Activated naive CD4-positive, alpha-beta T cell treated with anti-CD3 and anti-CD28 coated beads for 36 hours (primary cell): ENCODE measurements at regions not wholly inside any gene's neighbourhood (a gene's known extent, or its start where the extent isn't known, plus 50 kb on each side); places are given as distances from the start of the nearest gene placed in this dataset.

ENCODE experiments used
- CTCF ChIA-PET: fragments of 350-600 bp; sonication (Branson Sonifier 250); formaldehyde crosslinking; loops from one replicate; lab custom pipeline; 2021; ENCODE audit warnings: antibody characterized with exemption; lab: Charles Lee
- DNase-seq: peaks from one replicate; pipeline ENCODE4 v3.0.0-alpha.2; 2020
- H3K27ac Mint-ChIP-seq: one replicate; pipeline ENCODE4 v1.8.0; 2021; ENCODE audit warnings: mild to moderate bottlenecking, mixed read lengths
- H3K27me3 Mint-ChIP-seq: one replicate; pipeline ENCODE4 v1.8.0; 2021; ENCODE audit warnings: low read depth, mixed read lengths
- H3K36me3 Mint-ChIP-seq: one replicate; pipeline ENCODE4 v1.8.0; 2021; ENCODE audit warnings: low read depth, mixed read lengths
- H3K4me1 Mint-ChIP-seq: one replicate; pipeline ENCODE4 v1.8.0; 2021; ENCODE audit warnings: low read depth, mixed read lengths
- H3K4me3 Mint-ChIP-seq: one replicate; pipeline ENCODE4 v1.8.0; 2021; ENCODE audit warnings: mild to moderate bottlenecking, moderate library complexity, mixed read lengths
- H3K9me3 Mint-ChIP-seq: one replicate; pipeline ENCODE4 v1.8.0; 2021; ENCODE audit warnings: mixed read lengths
- intact Hi-C: fragments of 100-400 bp; cut with micrococcal nuclease; formaldehyde crosslinking; loops from one replicate; pipeline ENCODE4 v1.15.1; 2023

DNA sequence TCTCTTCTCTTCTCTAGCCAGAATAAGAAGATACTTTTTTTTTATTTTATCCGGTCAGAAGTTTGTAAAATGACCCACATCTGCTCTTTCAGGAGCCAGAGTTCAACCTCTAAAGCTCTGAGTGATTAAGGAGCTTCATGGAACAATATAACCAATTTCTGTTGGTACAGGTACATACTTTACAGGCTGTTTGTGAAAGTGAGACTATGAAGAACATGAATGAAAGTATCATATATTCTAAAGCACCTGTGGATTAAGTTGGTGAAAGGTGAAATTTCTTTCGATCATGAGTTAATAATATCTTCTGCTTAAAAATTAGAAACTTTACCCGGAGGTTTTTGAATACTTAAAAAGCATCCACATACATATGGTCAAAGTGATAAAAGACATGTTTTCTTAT is 65.2 kb downstream of the DMRT2 start:
- Mint-ChIP-seq H3K9me3 (no peaks in the 10 kb centered on the region), H3K4me3 (no peak overlapping the region), H3K27ac (no peak overlapping the region), H3K4me1 (no peaks in the 10 kb centered on the region), H3K36me3 (no peaks in the 10 kb centered on the region), H3K27me3 (peaks cover 2% of the 10 kb centered on the region)
- CTCF ChIA-PET, result no interaction called here
- no peak for DNase-seq
- intact Hi-C loops, result no loop called here

DNA sequence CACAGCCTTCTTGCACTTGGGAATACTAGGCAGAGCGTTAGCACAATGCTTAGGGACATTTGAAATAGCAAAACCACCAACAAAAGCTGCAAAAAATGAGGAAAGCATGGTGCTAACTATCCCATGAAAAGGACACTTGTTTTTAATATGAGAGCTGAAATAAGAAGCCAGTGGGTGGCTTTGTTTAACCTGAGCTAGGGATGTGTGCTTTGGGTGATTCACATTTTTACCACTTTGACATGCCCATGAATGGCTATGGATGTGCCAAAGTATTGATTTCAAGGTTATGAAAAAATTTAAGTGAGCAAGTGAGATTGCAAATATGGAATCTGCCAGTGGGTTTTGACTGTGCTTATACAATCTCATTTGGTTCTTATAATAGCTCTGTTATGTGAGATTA is 67.3 kb downstream of the DMRT2 start:
- CTCF ChIA-PET, result no interaction called here
- no peak for DNase-seq
- Mint-ChIP-seq H3K4me1 (no peaks in the 10 kb centered on the region), H3K9me3 (no peaks in the 10 kb centered on the region), H3K4me3 (no peak overlapping the region), H3K27ac (no peak overlapping the region), H3K36me3 (no peaks in the 10 kb centered on the region), H3K27me3 (peaks cover 2% of the 10 kb centered on the region)
- intact Hi-C loops, result no loop called here

DNA sequence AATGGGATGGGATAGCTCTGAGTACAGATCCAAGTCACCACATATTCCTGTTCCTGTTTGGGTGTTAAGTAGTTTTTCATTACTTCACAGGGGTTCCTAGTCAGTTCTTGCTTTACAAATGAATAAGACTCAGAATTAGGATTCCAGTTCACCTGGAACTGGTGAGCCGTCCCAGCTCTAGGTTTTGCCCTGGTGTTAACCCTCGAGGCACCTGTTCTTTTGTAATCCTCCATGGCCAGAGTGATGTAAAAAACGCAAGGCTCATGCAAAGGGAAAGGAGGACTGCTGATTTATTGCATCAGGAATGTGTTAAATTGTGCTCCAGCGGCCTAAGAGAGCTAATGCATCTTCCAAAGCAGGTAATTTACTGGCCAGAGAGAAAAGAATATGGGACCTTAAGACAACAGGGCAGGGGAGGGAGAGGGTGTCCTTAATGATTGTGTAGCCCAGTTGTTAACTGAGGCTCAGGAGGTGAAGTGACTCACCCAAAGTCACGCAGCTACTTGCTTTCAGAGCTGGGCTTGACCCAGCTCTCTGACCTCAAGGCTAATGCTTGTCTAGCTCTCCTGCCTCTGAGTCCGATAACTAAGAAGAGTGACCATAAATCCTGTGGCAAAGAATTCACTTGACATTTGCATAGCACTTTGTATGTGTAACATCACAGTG is 70.5 kb downstream of the DMRT2 start:
- intact Hi-C loops, result no loop called here
- H3K36me3 Mint-ChIP-seq, result no peaks in the 10 kb centered on the region
- no peaks in the 10 kb centered on the region for H3K9me3 Mint-ChIP-seq
- no peaks in the 10 kb centered on the region for H3K4me1 Mint-ChIP-seq
- H3K27ac Mint-ChIP-seq, result no peak overlapping the region
- CTCF ChIA-PET, result interaction anchor here (1.1 kb wide), 1 partner anchor 111 kb away, joined by 3 read pairs; no protein-coding TSS in a partner anchor
- no peak for DNase-seq
- H3K4me3 Mint-ChIP-seq, result no peak overlapping the region
- H3K27me3 Mint-ChIP-seq, result peaks cover 5% of the 10 kb centered on the region

DNA sequence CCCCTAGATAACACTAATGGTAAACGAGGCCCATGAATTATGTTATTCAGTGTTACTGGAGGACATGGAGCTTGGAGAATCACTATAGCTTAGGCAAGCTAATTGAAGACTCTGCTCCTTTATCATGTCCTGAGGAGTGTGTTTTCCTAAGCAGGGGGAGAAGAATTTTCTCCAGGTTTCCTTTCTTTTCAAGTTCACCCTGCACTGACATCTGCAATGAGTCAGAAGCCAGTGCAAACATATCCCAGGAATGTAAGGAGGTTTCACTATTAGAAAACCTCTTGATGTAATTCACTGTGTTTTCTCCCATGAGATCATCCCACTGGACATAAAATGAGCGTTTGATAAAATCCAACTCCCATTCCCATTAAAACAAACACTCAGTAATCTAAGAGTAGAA is 75.6 kb downstream of the DMRT2 start:
- CTCF ChIA-PET, result interaction anchor here (1.0 kb wide), 1 partner anchor 25 kb away, joined by 3 read pairs; no protein-coding TSS in a partner anchor
- Mint-ChIP-seq H3K36me3 (no peaks in the 10 kb centered on the region), H3K27ac (no peak overlapping the region), H3K4me3 (no peak overlapping the region), H3K9me3 (peaks cover 3% of the 10 kb centered on the region), H3K4me1 (no peaks in the 10 kb centered on the region), H3K27me3 (peaks cover 7% of the 10 kb centered on the region)
- intact Hi-C loops, result no loop called here
- DNase-seq, result no peak

DNA sequence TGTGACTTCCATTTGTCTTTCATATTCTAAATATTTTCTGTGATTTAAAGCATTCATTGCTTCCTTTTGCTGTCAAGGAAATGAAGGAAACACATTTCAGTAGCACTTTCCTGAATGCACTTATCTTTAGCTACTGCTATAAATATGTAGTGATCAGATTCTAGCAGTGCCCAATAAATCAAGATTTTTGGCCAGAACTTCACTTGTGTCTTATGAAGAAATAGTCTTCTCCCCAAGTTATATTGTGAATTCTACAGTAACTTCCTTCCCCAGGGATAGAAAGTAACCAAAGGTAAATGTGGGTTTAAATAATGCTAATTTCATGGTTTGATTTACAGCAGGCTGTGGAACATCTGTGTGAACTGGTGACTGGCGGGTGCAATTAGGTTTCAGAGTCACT is 77.9 kb downstream of the DMRT2 start:
- H3K4me3 Mint-ChIP-seq, result no peak overlapping the region
- CTCF ChIA-PET, result no interaction called here
- no peak for DNase-seq
- H3K9me3 Mint-ChIP-seq, result peaks cover 6% of the 10 kb centered on the region
- intact Hi-C loops, result no loop called here
- H3K27ac Mint-ChIP-seq, result no peak overlapping the region
- no peaks in the 10 kb centered on the region for H3K4me1 Mint-ChIP-seq
- H3K36me3 Mint-ChIP-seq, result no peaks in the 10 kb centered on the region
- peaks cover 7% of the 10 kb centered on the region for H3K27me3 Mint-ChIP-seq

DNA sequence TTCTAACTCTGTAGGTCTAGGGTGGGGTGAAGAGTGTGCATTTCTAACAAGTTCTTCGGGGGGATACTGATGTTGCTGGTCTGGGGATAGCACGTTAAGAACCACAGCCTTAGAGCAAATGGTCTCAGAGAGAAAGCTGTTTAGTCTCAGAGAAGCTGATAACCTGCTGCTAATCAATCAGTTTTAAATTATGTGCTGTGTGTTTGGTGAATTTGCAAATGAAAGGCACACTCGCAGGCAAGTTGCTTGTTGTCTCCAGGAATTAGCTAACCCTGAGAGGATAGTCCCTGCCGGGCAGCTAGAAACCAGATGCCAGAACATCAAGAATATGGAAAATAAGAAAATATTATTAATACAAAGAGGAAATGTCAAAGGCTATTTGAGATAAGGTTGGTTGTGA is 79.2 kb downstream of the DMRT2 start:
- DNase-seq, result no peak
- H3K27me3 Mint-ChIP-seq, result peaks cover 7% of the 10 kb centered on the region
- CTCF ChIA-PET, result interaction anchor here (0.5 kb wide), 1 partner anchor 245 kb away, joined by 3 read pairs; no protein-coding TSS in a partner anchor
- peaks cover 6% of the 10 kb centered on the region for H3K9me3 Mint-ChIP-seq
- no peaks in the 10 kb centered on the region for H3K4me1 Mint-ChIP-seq
- H3K4me3 Mint-ChIP-seq, result no peak overlapping the region
- intact Hi-C loops, result no loop called here
- H3K36me3 Mint-ChIP-seq, result no peaks in the 10 kb centered on the region
- no peak overlapping the region for H3K27ac Mint-ChIP-seq

DNA sequence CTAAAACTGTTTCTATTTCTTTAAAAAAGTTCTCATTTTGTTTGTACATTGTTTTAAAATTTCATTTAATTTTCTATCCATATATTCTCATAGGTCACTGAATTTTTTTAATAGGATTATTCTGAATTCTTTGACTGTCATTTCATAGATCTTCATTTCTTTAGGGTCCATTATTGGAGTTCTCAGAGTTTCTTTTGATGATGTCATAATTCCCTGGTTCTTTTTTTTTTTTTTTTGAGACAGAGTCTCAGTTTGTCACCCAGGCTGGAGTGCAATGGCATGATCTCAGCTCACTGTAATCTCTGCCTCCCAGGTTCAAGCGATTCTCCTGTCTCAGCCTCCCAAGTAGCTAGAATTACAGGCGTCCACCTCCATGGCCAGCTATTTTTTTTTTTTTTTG is 89.9 kb downstream of the DMRT2 start:
- Mint-ChIP-seq H3K36me3 (peaks cover 2% of the 10 kb centered on the region), H3K9me3 (peaks cover 15% of the 10 kb centered on the region), H3K4me3 (no peak overlapping the region), H3K27me3 (peaks cover 3% of the 10 kb centered on the region), H3K4me1 (no peaks in the 10 kb centered on the region), H3K27ac (no peak overlapping the region)
- CTCF ChIA-PET, result no interaction called here
- intact Hi-C loops, result no loop called here
- DNase-seq, result no peak

DNA sequence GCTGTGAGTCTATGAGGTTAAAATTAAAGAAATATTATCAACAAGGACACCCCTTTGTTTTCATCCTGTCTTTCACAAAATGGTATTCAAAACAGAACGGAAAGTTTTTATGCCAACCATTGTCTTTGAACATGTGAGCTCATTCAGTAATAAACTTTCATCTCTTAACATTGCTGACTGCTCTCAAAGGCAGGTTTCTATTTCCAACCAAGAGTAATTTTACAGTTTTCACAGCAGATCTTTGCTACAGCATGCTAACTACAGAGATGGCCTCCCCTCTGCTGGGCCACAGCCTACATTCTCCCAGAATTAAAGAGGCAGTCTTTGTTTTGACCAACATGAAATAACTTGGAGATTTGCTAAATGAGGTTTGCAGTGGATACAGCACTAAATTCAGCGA is 101.5 kb downstream of the DMRT2 start:
- Mint-ChIP-seq H3K27me3 (peaks cover 1% of the 10 kb centered on the region), H3K9me3 (peaks cover 2% of the 10 kb centered on the region), H3K4me1 (no peaks in the 10 kb centered on the region), H3K36me3 (no peaks in the 10 kb centered on the region), H3K4me3 (no peak overlapping the region), H3K27ac (no peak overlapping the region)
- DNase-seq, result no peak
- CTCF ChIA-PET, result no interaction called here
- intact Hi-C loops, result no loop called here

DNA sequence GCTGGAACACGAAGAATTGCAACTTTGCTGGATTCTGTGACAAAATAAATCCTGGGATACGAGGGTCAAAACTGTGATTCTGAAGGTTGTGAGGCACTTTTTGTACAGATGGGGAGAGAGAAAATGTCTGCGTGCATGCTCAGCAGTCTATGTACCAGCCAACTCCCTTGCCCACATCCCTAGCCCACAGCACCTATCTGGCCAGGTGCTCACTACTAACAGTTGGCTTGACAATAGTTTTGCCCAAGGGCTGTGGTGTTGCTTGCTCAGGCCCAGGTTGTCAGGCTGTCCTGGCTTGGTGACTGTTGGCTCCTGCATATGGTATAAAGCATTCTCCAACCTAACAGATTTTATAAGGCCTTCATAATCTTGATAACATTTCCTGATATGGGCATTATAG is 102.0 kb downstream of the DMRT2 start:
- DNase-seq, result no peak
- no peaks in the 10 kb centered on the region for H3K36me3 Mint-ChIP-seq
- CTCF ChIA-PET, result interaction anchor here (0.6 kb wide), 1 partner anchor 105 kb away, joined by 4 read pairs; no protein-coding TSS in a partner anchor
- H3K4me3 Mint-ChIP-seq, result no peak overlapping the region
- no peaks in the 10 kb centered on the region for H3K27me3 Mint-ChIP-seq
- no peak overlapping the region for H3K27ac Mint-ChIP-seq
- no peaks in the 10 kb centered on the region for H3K4me1 Mint-ChIP-seq
- H3K9me3 Mint-ChIP-seq, result no peaks in the 10 kb centered on the region
- intact Hi-C loops, result no loop called here

DNA sequence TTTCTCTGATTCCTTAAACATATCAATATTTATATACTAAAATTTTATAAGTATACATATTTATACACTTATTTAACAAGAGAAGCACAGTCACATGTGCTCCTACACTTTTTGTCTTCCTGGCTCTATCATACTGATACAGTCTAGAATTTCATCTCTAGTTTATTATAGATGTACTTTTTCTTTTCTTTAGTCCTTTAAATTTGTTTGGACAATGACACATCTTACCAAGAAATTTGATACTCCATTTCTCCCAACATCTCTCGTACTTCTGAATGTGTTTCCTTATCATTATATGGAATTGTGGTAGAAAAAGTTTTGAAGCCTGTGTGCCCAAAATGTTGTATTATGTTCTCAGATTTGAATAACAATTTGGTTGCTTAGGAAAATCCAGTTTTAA is 104.6 kb downstream of the DMRT2 start:
- H3K9me3 Mint-ChIP-seq, result no peaks in the 10 kb centered on the region
- H3K4me1 Mint-ChIP-seq, result no peaks in the 10 kb centered on the region
- CTCF ChIA-PET, result no interaction called here
- no peak overlapping the region for H3K27ac Mint-ChIP-seq
- H3K27me3 Mint-ChIP-seq, result peaks cover 2% of the 10 kb centered on the region
- intact Hi-C loops, result no loop called here
- H3K36me3 Mint-ChIP-seq, result no peaks in the 10 kb centered on the region
- H3K4me3 Mint-ChIP-seq, result no peak overlapping the region
- DNase-seq, result no peak

DNA sequence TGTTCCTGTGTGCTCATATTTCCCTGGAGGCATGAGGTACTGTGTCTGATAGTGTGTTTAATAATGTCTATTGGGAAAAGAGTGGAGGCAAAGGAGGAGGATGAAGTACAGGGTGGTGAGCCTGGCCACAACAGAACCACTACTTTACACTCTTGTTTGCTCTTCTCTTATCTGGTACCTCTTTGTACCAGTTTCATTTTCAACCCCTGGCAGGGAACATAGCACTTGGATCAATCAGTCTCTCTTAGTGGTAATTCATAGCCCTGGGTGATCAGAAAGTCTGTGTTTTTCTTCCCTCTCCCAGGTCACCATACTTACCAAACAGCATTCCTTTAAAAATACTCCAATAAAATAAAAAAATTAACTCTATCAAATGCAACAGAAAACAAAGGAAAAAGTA is 105.4 kb downstream of the DMRT2 start:
- CTCF ChIA-PET, result no interaction called here
- no peak for DNase-seq
- intact Hi-C loops, result no loop called here
- no peaks in the 10 kb centered on the region for H3K4me1 Mint-ChIP-seq
- H3K36me3 Mint-ChIP-seq, result no peaks in the 10 kb centered on the region
- no peak overlapping the region for H3K27ac Mint-ChIP-seq
- H3K4me3 Mint-ChIP-seq, result no peak overlapping the region
- peaks cover 2% of the 10 kb centered on the region for H3K27me3 Mint-ChIP-seq
- H3K9me3 Mint-ChIP-seq, result no peaks in the 10 kb centered on the region

DNA sequence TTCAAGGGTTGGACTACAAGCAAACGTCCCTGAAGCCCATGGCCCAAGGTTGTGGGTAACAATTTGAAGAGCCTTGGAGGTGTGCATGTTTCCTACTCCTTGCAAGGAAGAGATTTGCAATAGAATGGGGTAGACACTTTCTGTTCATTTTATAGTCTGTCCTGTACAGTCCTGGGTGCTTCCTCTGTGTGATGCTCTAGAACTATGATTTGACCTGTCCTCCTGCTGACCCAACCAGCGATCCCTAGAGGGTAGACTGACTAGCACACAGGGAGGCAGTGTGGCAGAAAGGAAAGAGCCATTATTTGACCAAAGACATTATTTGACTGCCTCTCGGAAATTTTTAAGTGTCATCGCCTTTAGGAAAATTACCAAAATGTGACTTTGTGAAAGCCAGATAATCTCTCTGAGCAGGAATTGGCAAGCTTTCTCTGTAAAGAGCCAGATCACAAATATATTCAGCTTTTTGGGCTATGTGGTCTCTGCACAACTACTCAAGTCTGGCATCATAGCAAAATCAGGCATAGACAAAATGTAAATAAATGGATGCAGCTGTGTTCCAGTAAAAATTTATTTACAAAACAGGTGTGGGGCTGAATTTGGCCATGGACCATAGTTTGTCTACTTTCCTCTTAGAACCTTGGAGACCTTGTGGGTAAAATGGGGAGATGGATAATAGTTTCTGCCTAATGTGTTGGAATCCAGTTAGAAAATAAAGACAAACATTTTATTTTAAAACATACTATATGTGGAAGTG is 106.8 kb downstream of the DMRT2 start:
- CTCF ChIA-PET, result interaction anchor here (0.6 kb wide), 1 partner anchor 1572 kb away, joined by 10 read pairs; no protein-coding TSS in a partner anchor
- no peak for DNase-seq
- Mint-ChIP-seq H3K9me3 (no peaks in the 10 kb centered on the region), H3K27me3 (peaks cover 2% of the 10 kb centered on the region), H3K27ac (no peak overlapping the region), H3K4me3 (no peak overlapping the region), H3K36me3 (no peaks in the 10 kb centered on the region), H3K4me1 (no peaks in the 10 kb centered on the region)
- intact Hi-C loops, result no loop called here

DNA sequence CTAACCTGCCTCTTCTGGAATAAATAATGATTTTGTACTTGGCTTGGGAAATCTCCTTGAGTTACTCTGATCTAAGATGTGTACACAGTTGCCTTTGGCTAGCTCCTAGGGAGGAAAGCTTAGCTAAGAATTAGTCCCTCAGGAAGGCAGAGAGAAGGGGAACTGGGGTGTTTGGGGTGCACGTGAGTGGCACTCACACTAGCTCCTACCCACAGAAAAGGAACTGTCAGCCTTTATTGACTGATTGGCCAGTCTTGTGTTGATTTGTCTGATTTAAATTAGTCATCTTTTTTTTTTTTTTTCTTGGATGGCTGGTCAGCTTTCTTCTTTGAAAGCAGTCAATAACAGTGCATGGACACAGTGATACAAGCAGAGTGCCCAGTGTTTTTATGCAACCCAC is 107.7 kb downstream of the DMRT2 start:
- CTCF ChIA-PET, result interaction anchor here (0.6 kb wide), 1 partner anchor 1571 kb away, joined by 10 read pairs; no protein-coding TSS in a partner anchor
- peaks cover 2% of the 10 kb centered on the region for H3K27me3 Mint-ChIP-seq
- no peak for DNase-seq
- H3K36me3 Mint-ChIP-seq, result no peaks in the 10 kb centered on the region
- no peaks in the 10 kb centered on the region for H3K9me3 Mint-ChIP-seq
- no peak overlapping the region for H3K27ac Mint-ChIP-seq
- intact Hi-C loops, result no loop called here
- no peak overlapping the region for H3K4me3 Mint-ChIP-seq
- no peaks in the 10 kb centered on the region for H3K4me1 Mint-ChIP-seq
